ENCODE measurements at regions not wholly inside any gene's neighbourhood (a gene's known extent, or its start where the extent isn't known, plus 50 kb on each side); places are given as distances from the start of the nearest gene placed in this dataset.

- Histone ChIP-seq H3K4me3 (ENCODE audit: low read length) (no peak overlapping the region), H3K9me2 (replicated peaks; ENCODE audit: insufficient read depth, low read length) (no peaks in the 10 kb centered on the region), H2AFZ (ENCODE audit: low read length) (no peak overlapping the region), H3K4me1 (ENCODE audit: low read length) (no peaks in the 10 kb centered on the region), H3K27ac (ENCODE audit: low read length) (no peak overlapping the region), H4K20me1 (ENCODE audit: insufficient read depth, low read length) (no peaks in the 10 kb centered on the region), H3K36me3 (replicated peaks; ENCODE audit: insufficient read depth, low read length) (no peaks in the 10 kb centered on the region), H3K79me2 (ENCODE audit: low read length) (no peaks in the 10 kb centered on the region), H3K4me2 (ENCODE audit: low read depth, low read length) (no peak overlapping the region), H3F3A (ENCODE audit: insufficient read depth, low read length) (no peaks in the 10 kb centered on the region), H3K9me3 (replicated peaks; ENCODE audit: insufficient read depth, low read length) (no peaks in the 10 kb centered on the region), H3K9ac (ENCODE audit: low read length) (no peak overlapping the region), H3K27me3 (replicated peaks; ENCODE audit: insufficient read depth, low read length) (no peaks in the 10 kb centered on the region)
- DNase-seq: no peak
- TF ChIP-seq EZH2 (optimal IDR thresholded peaks at IDR 0.05; ENCODE audit: low read depth, low read length) (no peak), EZH2phosphoT487 (IDR thresholded peaks at IDR 0.05; ENCODE audit: low read length) (no peak), CTCF (IDR thresholded peaks at IDR 0.05; ENCODE audit: low read length) (no peak)
Observed at GRCh38 chr6:93917216-93917615, 497.9 kb upstream of the EPHA7 start.

DNA sequence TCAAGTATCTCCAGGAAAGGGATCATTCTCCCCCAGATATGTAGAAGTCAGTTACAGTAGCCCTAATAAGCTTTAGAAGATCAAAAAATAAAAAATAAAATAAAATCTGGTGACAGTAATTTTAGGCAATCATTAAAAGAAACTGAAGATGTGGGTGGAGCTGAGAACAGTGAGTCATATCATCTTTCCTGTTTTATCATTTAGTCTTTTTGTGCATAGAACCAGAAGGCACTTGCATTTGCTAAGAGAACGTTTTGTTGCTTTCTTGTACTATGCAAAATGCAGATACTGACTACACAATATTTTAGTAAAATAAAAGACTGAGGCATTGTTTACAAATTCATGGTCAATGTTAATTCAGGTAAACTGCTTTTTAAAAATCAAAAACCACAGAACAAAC, 497.4 kb upstream of the EPHA7 start:
- no peak overlapping the region for H2AFZ ChIP-seq (ENCODE audit: low read length)

GRCh38 chr6:93915961-93916360, 496.6 kb upstream of the EPHA7 start:
- Histone ChIP-seq H3K27ac (ENCODE audit: low read length) (no peak overlapping the region), H3K4me2 (ENCODE audit: low read depth, low read length) (no peak overlapping the region), H3K27me3 (replicated peaks; ENCODE audit: insufficient read depth, low read length) (no peaks in the 10 kb centered on the region), H3K4me1 (ENCODE audit: low read length) (no peaks in the 10 kb centered on the region), H3K4me3 (ENCODE audit: low read length) (no peak overlapping the region), H3K79me2 (ENCODE audit: low read length) (no peaks in the 10 kb centered on the region), H2AFZ (ENCODE audit: low read length) (no peak overlapping the region), H3K9ac (ENCODE audit: low read length) (no peak overlapping the region), H3K9me3 (replicated peaks; ENCODE audit: insufficient read depth, low read length) (no peaks in the 10 kb centered on the region), H3F3A (ENCODE audit: insufficient read depth, low read length) (no peaks in the 10 kb centered on the region), H3K9me2 (replicated peaks; ENCODE audit: insufficient read depth, low read length) (no peaks in the 10 kb centered on the region), H3K36me3 (replicated peaks; ENCODE audit: insufficient read depth, low read length) (no peaks in the 10 kb centered on the region), H4K20me1 (ENCODE audit: insufficient read depth, low read length) (no peaks in the 10 kb centered on the region)
- no peak for TF ChIP-seq EZH2phosphoT487 (IDR thresholded peaks at IDR 0.05; ENCODE audit: low read length)
- TF ChIP-seq CTCF (IDR thresholded peaks at IDR 0.05; ENCODE audit: low read length): no peak
- TF ChIP-seq EZH2 (optimal IDR thresholded peaks at IDR 0.05; ENCODE audit: low read depth, low read length): no peak
- DNase-seq: no peak

More for the DNA sequence above, 497.4 kb upstream of the EPHA7 start:
- Histone ChIP-seq H3K27me3 (replicated peaks; ENCODE audit: insufficient read depth, low read length) (no peaks in the 10 kb centered on the region), H3K9me2 (replicated peaks; ENCODE audit: insufficient read depth, low read length) (no peaks in the 10 kb centered on the region), H3K9ac (ENCODE audit: low read length) (no peak overlapping the region), H3K36me3 (replicated peaks; ENCODE audit: insufficient read depth, low read length) (no peaks in the 10 kb centered on the region), H3K4me3 (ENCODE audit: low read length) (no peak overlapping the region), H3K4me1 (ENCODE audit: low read length) (no peaks in the 10 kb centered on the region), H3K4me2 (ENCODE audit: low read depth, low read length) (no peak overlapping the region), H4K20me1 (ENCODE audit: insufficient read depth, low read length) (no peaks in the 10 kb centered on the region), H3K9me3 (replicated peaks; ENCODE audit: insufficient read depth, low read length) (no peaks in the 10 kb centered on the region), H3F3A (ENCODE audit: insufficient read depth, low read length) (no peaks in the 10 kb centered on the region), H3K79me2 (ENCODE audit: low read length) (no peaks in the 10 kb centered on the region), H3K27ac (ENCODE audit: low read length) (no peak overlapping the region)
- TF ChIP-seq EZH2 (optimal IDR thresholded peaks at IDR 0.05; ENCODE audit: low read depth, low read length) (no peak), EZH2phosphoT487 (IDR thresholded peaks at IDR 0.05; ENCODE audit: low read length) (no peak), CTCF (IDR thresholded peaks at IDR 0.05; ENCODE audit: low read length) (no peak)
- DNase-seq: no peak

All from MM.1S (cell line).